Endothelial cell of umbilical vein (primary cell): ENCODE measurements at regions not wholly inside any gene's neighbourhood (a gene's known extent, or its start where the extent isn't known, plus 50 kb on each side); places are given as distances from the start of the nearest gene placed in this dataset.

ENCODE experiments used
- BruUV-seq: library from RNA; stranded (reverse); fragments of 400-500 nt; replicated peaks from 2 replicates; lab custom pipeline; 2021; lab: Mats Ljungman, UMichigan
- CTCF ChIA-PET: fragments of 300-600, 350-600 bp; sonication (Branson Sonifier 250); formaldehyde crosslinking; loops from one replicate; lab custom pipeline; 2021; ENCODE audit warnings: antibody characterized with exemption, inconsistent platforms; lab: Charles Lee
- POLR2A ChIA-PET: fragments of 300-600, 350-600 bp; sonication (Branson Sonifier 250); formaldehyde crosslinking; loops from one replicate; lab custom pipeline; 2021; ENCODE audit warnings: antibody characterized with exemption, inconsistent platforms; lab: Charles Lee
- DNase-seq: peaks from one replicate; pipeline ENCODE4 v3.0.0-alpha.2; 2011; ENCODE audit warnings: low read depth, low spot score
- FAIRE-seq: peaks from 2 replicates; lab custom pipeline; 2011; peaks lifted over from hg19 to GRCh38; lab: Jason Lieb, UNC
- H2AFZ ChIP-seq: 2 replicates; pipeline ENCODE4 v1.6.0; 2012; ENCODE audit warnings: low read depth, low read length, control low read depth, inconsistent platforms
- H3K27ac ChIP-seq: 2 replicates; pipeline ENCODE4 v1.5.1; 2011; ENCODE audit warnings: low read depth, mild to moderate bottlenecking, control low read depth, low read length, moderate library complexity; ENCODE audit not compliant: insufficient read depth
- H3K27me3 ChIP-seq, 2 experiments: 2 replicates each; pipeline versions ENCODE4 v1.6.0 to v1.6.1; 2011; ENCODE audit warnings: low read length in 2 of 2, mixed read lengths in 1 of 2; ENCODE audit not compliant: control insufficient read depth in 2 of 2, insufficient read depth in 2 of 2
- H3K36me3 ChIP-seq, 2 experiments: 2 replicates in 1 of 2; 3 replicates in 1 of 2; pipeline ENCODE4 v1.5.1; 2011; ENCODE audit warnings: low read length in 2 of 2, mild to moderate bottlenecking in 1 of 2, moderate library complexity in 1 of 2; ENCODE audit not compliant: control insufficient read depth in 2 of 2, insufficient read depth in 2 of 2; ENCODE audit errors: extremely low read depth in 1 of 2
- H3K4me1 ChIP-seq: 3 replicates; pipeline ENCODE4 v1.5.1; 2011; ENCODE audit warnings: mild to moderate bottlenecking, low read length; ENCODE audit not compliant: control insufficient read depth, insufficient read depth; ENCODE audit errors: extremely low read depth
- H3K4me2 ChIP-seq: 2 replicates; pipeline ENCODE4 v1.6.1; 2011; ENCODE audit warnings: low read length, control low read depth, mixed read lengths; ENCODE audit not compliant: insufficient read depth
- H3K4me3 ChIP-seq, 3 experiments: fragments of 200-600 bp in 1 of 3; sonication (generic), shearing (Covaris generic) in 1 of 3; replicated peaks in 1 of 3; 2 replicates each; pipeline ENCODE4 v1.5.1; 2011 to 2016; ENCODE audit warnings: control low read depth in 3 of 3, low read length in 3 of 3, mild to moderate bottlenecking in 2 of 3, inconsistent platforms in 1 of 3, low read depth in 1 of 3, moderate library complexity in 1 of 3; ENCODE audit not compliant: insufficient read depth in 1 of 3
- H3K79me2 ChIP-seq: 2 replicates; pipeline ENCODE4 v1.6.0; 2012; ENCODE audit warnings: low read length, inconsistent platforms; ENCODE audit not compliant: control insufficient read depth, insufficient read depth
- H3K9ac ChIP-seq: replicated peaks from 2 replicates; pipeline ENCODE3; 2011; ENCODE audit warnings: low read length, control low read depth; ENCODE audit not compliant: insufficient read depth; ENCODE audit errors: extremely low read depth
- H3K9me1 ChIP-seq: replicated peaks from 3 replicates; pipeline ENCODE4 v1.6.0; 2011; ENCODE audit warnings: mild to moderate bottlenecking, low read length; ENCODE audit not compliant: control insufficient read depth, insufficient read depth; ENCODE audit errors: extremely low read depth
- H3K9me3 ChIP-seq: replicated peaks from 2 replicates; pipeline ENCODE4 v1.5.1; 2012; ENCODE audit warnings: low read length, inconsistent platforms; ENCODE audit not compliant: control insufficient read depth, insufficient read depth
- H4K20me1 ChIP-seq: replicated peaks from 2 replicates; pipeline ENCODE3; 2011; ENCODE audit warnings: mild to moderate bottlenecking, low read length; ENCODE audit not compliant: control insufficient read depth, insufficient read depth; ENCODE audit errors: extremely low read depth
- CTCF ChIP-seq, 2 donors: IDR thresholded peaks; 1 replicate in 1 of 2; 2 replicates in 1 of 2; pipeline ENCODE4 v1.5.1; 2011; ENCODE audit warnings: low read length in 2 of 2, mild to moderate bottlenecking in 2 of 2, moderate library complexity in 2 of 2, control low read depth in 1 of 2, inconsistent platforms in 1 of 2, low read depth in 1 of 2; ENCODE audit not compliant: insufficient read depth in 1 of 2; ENCODE audit errors: extremely low read depth in 1 of 2
- EZH2 ChIP-seq: IDR thresholded peaks from 2 replicates; pipeline ENCODE4 v1.6.1; 2012; ENCODE audit warnings: borderline replicate concordance, low read depth, mild to moderate bottlenecking, moderate library complexity, low read length, inconsistent platforms; ENCODE audit not compliant: severe bottlenecking
- FOS ChIP-seq: IDR thresholded peaks from 2 replicates; pipeline ENCODE4 v1.6.1; 2011; ENCODE audit warnings: mild to moderate bottlenecking, low read length, moderate library complexity, borderline replicate concordance; ENCODE audit not compliant: insufficient read depth
- GATA2 ChIP-seq: IDR thresholded peaks from 2 replicates; pipeline ENCODE4 v1.7.0; 2011; ENCODE audit warnings: low read depth, mild to moderate bottlenecking, moderate library complexity, mixed read lengths, low read length; ENCODE audit not compliant: insufficient read length, insufficient read depth
- JUN ChIP-seq: IDR thresholded peaks from 2 replicates; pipeline ENCODE4 v1.6.1; 2011; ENCODE audit warnings: borderline replicate concordance, low read depth; ENCODE audit not compliant: insufficient read length, insufficient read depth
- MAX ChIP-seq: IDR thresholded peaks from 2 replicates; pipeline ENCODE4 v1.6.1; 2011; ENCODE audit not compliant: insufficient read depth, insufficient read length
- MYC ChIP-seq: IDR thresholded peaks from one replicate; pipeline ENCODE4 v1.6.1; 2011; ENCODE audit warnings: mild to moderate bottlenecking, low read depth, low read length
- POLR2A ChIP-seq: IDR thresholded peaks from 2 replicates; pipeline ENCODE4 v1.6.1; 2012; ENCODE audit warnings: low read depth, mild to moderate bottlenecking, control low read depth, low read length
- POLR2AphosphoS5 ChIP-seq: IDR thresholded peaks from 2 replicates; pipeline ENCODE4 v1.6.1; 2012; ENCODE audit warnings: low read depth, mild to moderate bottlenecking, control low read depth, low read length, moderate library complexity; ENCODE audit not compliant: insufficient read depth
- dilution Hi-C: fragments of 300-500 bp; cut with MboI; formaldehyde crosslinking; loops from one replicate; pipeline ENCODE4 v1.15.0; 2019; ENCODE audit warnings: low sequenced_read_pairs; ENCODE audit not compliant: extremely low pct_ligation_motif_present
- intact Hi-C: fragments of 100-400 bp; cut with micrococcal nuclease; formaldehyde crosslinking; loops from one replicate; pipeline ENCODE4 v1.10.0; 2022

DNA sequence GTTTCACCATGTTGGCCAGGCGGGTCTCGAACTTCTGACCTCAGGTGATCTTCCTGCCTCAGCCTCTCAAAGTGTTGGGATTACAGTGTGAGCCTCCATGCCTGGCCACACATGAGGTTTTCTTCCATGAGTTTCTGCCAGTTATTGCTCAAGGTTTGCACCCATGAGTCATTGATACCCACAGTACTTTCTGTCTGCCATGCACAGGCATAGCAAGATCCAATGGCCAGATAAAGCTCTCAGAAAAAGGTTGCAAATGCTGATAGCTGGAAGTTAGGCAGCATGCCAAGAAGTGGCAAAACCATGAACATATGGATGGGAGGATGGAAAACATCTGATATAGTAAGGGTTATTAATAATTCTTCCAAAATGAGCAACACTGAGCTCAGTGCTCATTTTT lies 298.7 kb upstream of the NRG3 start:
- TF ChIP-seq CTCF (IDR thresholded peaks at IDR 0.05; ENCODE audit: extremely low read depth in 1 of 2, insufficient read depth in 1 of 2, low read depth in 1 of 2, low read length in 2 of 2) (no peak), POLR2A (no peak), MYC (no peak), MAX (no peak), EZH2 (no peak), FOS (no peak), JUN (no peak), GATA2 (no peak), POLR2AphosphoS5 (no peak)
- no TSS peak for BruUV-seq
- Histone ChIP-seq H3K27me3 (no peaks in the 10 kb centered on the region), H2AFZ (no peak overlapping the region), H3K4me3 (no peak overlapping the region), H3K9me3 (no peaks in the 10 kb centered on the region), H3K27ac (no peak overlapping the region), H3K4me1 (no peaks in the 10 kb centered on the region), H3K9ac (no peak overlapping the region), H4K20me1 (no peaks in the 10 kb centered on the region), H3K9me1 (no peaks in the 10 kb centered on the region), H3K36me3 (no peaks in the 10 kb centered on the region), H3K79me2 (no peaks in the 10 kb centered on the region), H3K4me2 (no peak overlapping the region)
- dilution Hi-C loops (no loop called here), intact Hi-C loops (no loop called here)
- CTCF ChIA-PET: no interaction called here
- no peak for DNase-seq
- POLR2A ChIA-PET: no interaction called here
- no peak for FAIRE-seq
